B cell (primary cell): ENCODE measurements at regions not wholly inside any gene's neighbourhood (a gene's known extent, or its start where the extent isn't known, plus 50 kb on each side); places are given as distances from the start of the nearest gene placed in this dataset.

Experiments used
- EZH2 ChIP-seq: IDR thresholded peaks from 2 replicates; pipeline ENCODE4 v1.6.1; 2012; ENCODE audit warnings: borderline replicate concordance, low read depth, mild to moderate bottlenecking, moderate library complexity, low read length; ENCODE audit not compliant: insufficient read depth, poor library complexity, severe bottlenecking
- TF ChIP-seq, protein P1 (sequence below): fragments of 200-600 bp; IDR thresholded peaks from one replicate; pipeline ENCODE4 v1.8.0; 2022; ENCODE audit warnings: antibody characterized with exemption, mild to moderate bottlenecking

DNA sequence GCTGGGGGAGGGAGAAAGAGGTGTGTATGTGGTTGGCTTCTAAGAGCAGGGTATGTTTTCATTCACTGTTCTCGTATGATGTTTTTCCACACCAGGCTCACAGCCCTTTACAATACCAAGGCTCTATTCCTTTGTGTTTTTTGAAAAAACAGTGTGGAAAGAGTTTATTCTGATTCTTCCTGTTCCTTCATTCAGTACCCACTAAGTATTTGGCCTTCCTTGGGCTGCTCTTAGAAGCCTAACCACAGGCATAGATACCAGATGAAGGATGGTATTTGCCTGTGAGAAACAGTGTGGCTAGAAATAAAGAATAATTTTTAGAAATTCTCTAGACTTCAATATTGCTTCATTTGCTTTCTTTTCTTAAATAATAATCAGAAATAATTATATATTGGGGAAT lies 518.0 kb upstream of the DIPK2B start:
- TF ChIP-seq, protein P1, sequence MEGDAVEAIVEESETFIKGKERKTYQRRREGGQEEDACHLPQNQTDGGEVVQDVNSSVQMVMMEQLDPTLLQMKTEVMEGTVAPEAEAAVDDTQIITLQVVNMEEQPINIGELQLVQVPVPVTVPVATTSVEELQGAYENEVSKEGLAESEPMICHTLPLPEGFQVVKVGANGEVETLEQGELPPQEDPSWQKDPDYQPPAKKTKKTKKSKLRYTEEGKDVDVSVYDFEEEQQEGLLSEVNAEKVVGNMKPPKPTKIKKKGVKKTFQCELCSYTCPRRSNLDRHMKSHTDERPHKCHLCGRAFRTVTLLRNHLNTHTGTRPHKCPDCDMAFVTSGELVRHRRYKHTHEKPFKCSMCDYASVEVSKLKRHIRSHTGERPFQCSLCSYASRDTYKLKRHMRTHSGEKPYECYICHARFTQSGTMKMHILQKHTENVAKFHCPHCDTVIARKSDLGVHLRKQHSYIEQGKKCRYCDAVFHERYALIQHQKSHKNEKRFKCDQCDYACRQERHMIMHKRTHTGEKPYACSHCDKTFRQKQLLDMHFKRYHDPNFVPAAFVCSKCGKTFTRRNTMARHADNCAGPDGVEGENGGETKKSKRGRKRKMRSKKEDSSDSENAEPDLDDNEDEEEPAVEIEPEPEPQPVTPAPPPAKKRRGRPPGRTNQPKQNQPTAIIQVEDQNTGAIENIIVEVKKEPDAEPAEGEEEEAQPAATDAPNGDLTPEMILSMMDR: no peak
- no peak for TF ChIP-seq EZH2
